ENCODE measurements at regions not wholly inside any gene's neighbourhood (a gene's known extent, or its start where the extent isn't known, plus 50 kb on each side); places are given as distances from the start of the nearest gene placed in this dataset.

DNA sequence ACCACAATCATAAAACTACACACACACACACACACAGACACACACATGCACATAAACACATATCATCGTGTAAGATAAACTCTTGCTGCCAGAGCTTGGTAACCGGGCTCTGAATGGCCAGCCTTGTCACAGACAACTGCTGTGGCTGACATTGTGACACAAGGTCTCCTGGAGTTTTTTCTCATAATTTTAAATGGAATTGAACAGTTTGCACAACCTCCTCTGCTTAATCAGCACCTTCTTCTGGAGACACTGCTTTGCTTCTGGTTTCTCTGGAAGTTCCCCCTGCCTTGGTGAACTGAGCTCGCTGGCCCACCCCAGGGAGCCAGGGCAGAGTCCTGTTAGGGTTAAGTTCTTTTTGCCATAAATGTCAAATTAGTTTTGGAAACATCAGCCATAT lies 115.4 kb downstream of the UTP18 start (continued):
- TF ChIP-seq, protein P1, sequence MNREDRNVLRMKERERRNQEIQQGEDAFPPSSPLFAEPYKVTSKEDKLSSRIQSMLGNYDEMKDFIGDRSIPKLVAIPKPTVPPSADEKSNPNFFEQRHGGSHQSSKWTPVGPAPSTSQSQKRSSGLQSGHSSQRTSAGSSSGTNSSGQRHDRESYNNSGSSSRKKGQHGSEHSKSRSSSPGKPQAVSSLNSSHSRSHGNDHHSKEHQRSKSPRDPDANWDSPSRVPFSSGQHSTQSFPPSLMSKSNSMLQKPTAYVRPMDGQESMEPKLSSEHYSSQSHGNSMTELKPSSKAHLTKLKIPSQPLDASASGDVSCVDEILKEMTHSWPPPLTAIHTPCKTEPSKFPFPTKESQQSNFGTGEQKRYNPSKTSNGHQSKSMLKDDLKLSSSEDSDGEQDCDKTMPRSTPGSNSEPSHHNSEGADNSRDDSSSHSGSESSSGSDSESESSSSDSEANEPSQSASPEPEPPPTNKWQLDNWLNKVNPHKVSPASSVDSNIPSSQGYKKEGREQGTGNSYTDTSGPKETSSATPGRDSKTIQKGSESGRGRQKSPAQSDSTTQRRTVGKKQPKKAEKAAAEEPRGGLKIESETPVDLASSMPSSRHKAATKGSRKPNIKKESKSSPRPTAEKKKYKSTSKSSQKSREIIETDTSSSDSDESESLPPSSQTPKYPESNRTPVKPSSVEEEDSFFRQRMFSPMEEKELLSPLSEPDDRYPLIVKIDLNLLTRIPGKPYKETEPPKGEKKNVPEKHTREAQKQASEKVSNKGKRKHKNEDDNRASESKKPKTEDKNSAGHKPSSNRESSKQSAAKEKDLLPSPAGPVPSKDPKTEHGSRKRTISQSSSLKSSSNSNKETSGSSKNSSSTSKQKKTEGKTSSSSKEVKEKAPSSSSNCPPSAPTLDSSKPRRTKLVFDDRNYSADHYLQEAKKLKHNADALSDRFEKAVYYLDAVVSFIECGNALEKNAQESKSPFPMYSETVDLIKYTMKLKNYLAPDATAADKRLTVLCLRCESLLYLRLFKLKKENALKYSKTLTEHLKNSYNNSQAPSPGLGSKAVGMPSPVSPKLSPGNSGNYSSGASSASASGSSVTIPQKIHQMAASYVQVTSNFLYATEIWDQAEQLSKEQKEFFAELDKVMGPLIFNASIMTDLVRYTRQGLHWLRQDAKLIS (CRISPR knock-in tag; IDR thresholded peaks at IDR 0.05) = no peak
- TF ChIP-seq NELFE (IDR thresholded peaks at IDR 0.05; ENCODE audit: insufficient read depth, insufficient read length) = no peak
- no peak for TF ChIP-seq KDM2B (CRISPR knock-in tag; IDR thresholded peaks at IDR 0.05)
- TF ChIP-seq NRF1 (conservative IDR thresholded peaks at IDR 0.05 in 1 of 2, IDR thresholded peaks at IDR 0.05 in 1 of 2) = no peak

DNA sequence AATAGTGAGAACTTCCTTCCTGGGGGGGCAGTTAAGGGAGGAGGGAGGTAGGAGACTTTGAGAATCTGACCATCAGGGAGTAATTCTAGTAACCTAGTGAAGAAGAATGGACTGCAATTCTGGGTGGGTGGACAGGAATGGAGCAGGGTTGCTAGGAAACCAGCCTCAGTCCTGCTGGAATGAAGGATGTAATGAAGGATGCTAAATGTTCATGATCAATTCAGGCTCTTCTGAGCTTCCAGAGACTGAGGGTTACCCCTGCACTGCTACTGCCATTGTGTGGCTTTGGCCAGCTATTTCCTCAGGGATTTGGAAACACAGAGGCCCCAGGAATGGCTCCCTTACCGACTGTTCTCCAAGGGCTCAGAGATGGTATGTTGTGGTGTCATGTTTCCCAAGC lies 116.4 kb downstream of the UTP18 start:
- CTCF ChIA-PET (ENCODE audit: low intra/inter-chr PET ratio) = no interaction called here
- 0% methylated on average over 1 of the region's 1 CpG for WGBS (ENCODE audit: insufficient coverage, low coverage, missing lambda C conversion rate)
- FAIRE-seq = no peak

More for the DNA sequence above, 116.4 kb downstream of the UTP18 start:
- Histone ChIP-seq H3K4me1 (replicated peaks in 1 of 2; ENCODE audit: control insufficient read depth in 2 of 2, insufficient read depth in 2 of 2, low read length in 2 of 2) (no peaks in the 10 kb centered on the region; a peak in 1 of 5 replicates), H3K27me3 (ENCODE audit: control insufficient read depth in 2 of 2, insufficient read depth in 2 of 2, low read length in 2 of 2) (peaks cover 0 to 9% of the 10 kb centered on the region in 2 experiments; a peak in 1 of 5 replicates), H3K9ac (ENCODE audit: insufficient read depth in 1 of 2, low read depth in 2 of 2, low read length in 2 of 2) (no peak overlapping the region), H2AFZ (ENCODE audit: low read depth, low read length) (no peak overlapping the region), H3K4me2 (ENCODE audit: insufficient read depth, low read length) (no peak overlapping the region), H3K27ac (ENCODE audit: extremely low read depth, low read depth, low read length) (no peak overlapping the region), H3K9me3 (replicated peaks; ENCODE audit: control insufficient read depth, insufficient read depth, low read depth, low read length) (peaks cover 6% of the 10 kb centered on the region; the same call in 1 of the 2 replicates), H3K79me2 (ENCODE audit: control insufficient read depth, insufficient read depth, low read length) (no peaks in the 10 kb centered on the region), H3K9me1 (ENCODE audit: control insufficient read depth, insufficient read depth, low read length) (peaks cover 4% of the 10 kb centered on the region), H4K20me1 (replicated peaks; ENCODE audit: control insufficient read depth, insufficient read depth, low read length) (no peaks in the 10 kb centered on the region), H3K36me3 (ENCODE audit: control insufficient read depth, insufficient read depth, low read length) (no peaks in the 10 kb centered on the region), H3K4me3 (no peak overlapping the region)
- in situ Hi-C loops (cut with MboI) (no loop called here), intact Hi-C loops (cut with micrococcal nuclease) (loop anchor here (10.0 kb wide), 1 partner anchor 728 kb away; no protein-coding TSS in a partner anchor)
- TF ChIP-seq SIRT6 (IDR thresholded peaks at IDR 0.05; ENCODE audit: low read depth, low read length) (no peak), TARDBP (IDR thresholded peaks at IDR 0.05) (no peak), BDP1 (IDR thresholded peaks at IDR 0.05; ENCODE audit: insufficient read depth, insufficient read length) (no peak), ZNF263 (CRISPR knock-in tag; IDR thresholded peaks at IDR 0.05; ENCODE audit: borderline replicate concordance) (no peak), ZNF12 (CRISPR knock-in tag; IDR thresholded peaks at IDR 0.05) (no peak), BMI1 (IDR thresholded peaks at IDR 0.05; ENCODE audit: low read length) (no peak), ZNF507 (tag; conservative IDR thresholded peaks at IDR 0.05) (no peak), ESRRB (CRISPR knock-in tag; IDR thresholded peaks at IDR 0.05; ENCODE audit: borderline replicate concordance) (no peak), ZKSCAN8 (CRISPR knock-in tag; IDR thresholded peaks at IDR 0.05) (no peak)
- TF ChIP-seq, protein P2, sequence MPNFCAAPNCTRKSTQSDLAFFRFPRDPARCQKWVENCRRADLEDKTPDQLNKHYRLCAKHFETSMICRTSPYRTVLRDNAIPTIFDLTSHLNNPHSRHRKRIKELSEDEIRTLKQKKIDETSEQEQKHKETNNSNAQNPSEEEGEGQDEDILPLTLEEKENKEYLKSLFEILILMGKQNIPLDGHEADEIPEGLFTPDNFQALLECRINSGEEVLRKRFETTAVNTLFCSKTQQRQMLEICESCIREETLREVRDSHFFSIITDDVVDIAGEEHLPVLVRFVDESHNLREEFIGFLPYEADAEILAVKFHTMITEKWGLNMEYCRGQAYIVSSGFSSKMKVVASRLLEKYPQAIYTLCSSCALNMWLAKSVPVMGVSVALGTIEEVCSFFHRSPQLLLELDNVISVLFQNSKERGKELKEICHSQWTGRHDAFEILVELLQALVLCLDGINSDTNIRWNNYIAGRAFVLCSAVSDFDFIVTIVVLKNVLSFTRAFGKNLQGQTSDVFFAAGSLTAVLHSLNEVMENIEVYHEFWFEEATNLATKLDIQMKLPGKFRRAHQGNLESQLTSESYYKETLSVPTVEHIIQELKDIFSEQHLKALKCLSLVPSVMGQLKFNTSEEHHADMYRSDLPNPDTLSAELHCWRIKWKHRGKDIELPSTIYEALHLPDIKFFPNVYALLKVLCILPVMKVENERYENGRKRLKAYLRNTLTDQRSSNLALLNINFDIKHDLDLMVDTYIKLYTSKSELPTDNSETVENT (CRISPR knock-in tag; IDR thresholded peaks at IDR 0.05) = no peak
- DNase-seq (ENCODE audit: extremely low read depth in 1 of 4, low spot score in 3 of 4) (no peak), ATAC-seq (no peak)
- BruUV-seq (replicated peaks) = no TSS peak
- POLR2A ChIA-PET = no interaction called here
